PFSK-1 (cell line): ENCODE measurements at regions not wholly inside any gene's neighbourhood (a gene's known extent, or its start where the extent isn't known, plus 50 kb on each side); places are given as distances from the start of the nearest gene placed in this dataset.

Experiments
- FOXP2 ChIP-seq: optimal IDR thresholded peaks from 2 replicates; pipeline ENCODE3; 2011; ENCODE audit warnings: borderline replicate concordance, control low read depth, inconsistent platforms; ENCODE audit not compliant: insufficient read depth; ENCODE audit errors: extremely low read length, extremely low read depth
- POLR2AphosphoS5 ChIP-seq: IDR thresholded peaks from 2 replicates; pipeline ENCODE4 v1.6.1; 2012; ENCODE audit warnings: low read depth, mild to moderate bottlenecking, control low read depth, low read length, moderate library complexity
- REST ChIP-seq, 2 experiments: IDR thresholded peaks; 2 replicates each; pipeline versions ENCODE4 v1.6.1 to v1.8.0; 2011 to 2012; ENCODE audit warnings: low read depth in 2 of 2, low read length in 2 of 2, control low read depth in 1 of 2, inconsistent platforms in 1 of 2, mild to moderate bottlenecking in 1 of 2, moderate library complexity in 1 of 2; ENCODE audit not compliant: insufficient read depth in 1 of 2
- SIN3A ChIP-seq: IDR thresholded peaks from 2 replicates; pipeline ENCODE4 v1.6.1; 2012; ENCODE audit warnings: mild to moderate bottlenecking, low read length, moderate library complexity, borderline replicate concordance; ENCODE audit not compliant: insufficient read depth
- TAF1 ChIP-seq: IDR thresholded peaks from 2 replicates; pipeline ENCODE4 v1.6.1; 2012; ENCODE audit warnings: low read length, control low read depth, borderline replicate concordance; ENCODE audit not compliant: insufficient read depth

- TF ChIP-seq SIN3A (no peak), TAF1 (no peak), REST (IDR thresholded peaks at IDR 0.05; ENCODE audit: insufficient read depth in 1 of 2, low read depth in 2 of 2, low read length in 2 of 2) (no peak), FOXP2 (no peak), POLR2AphosphoS5 (no peak)
Measured at GRCh38 chr11:115920841-115921480, 416.7 kb upstream of the CADM1 start.

GRCh38 chr11:115920092-115920461 lies 415.9 kb upstream of the CADM1 start:
- TF ChIP-seq TAF1 (no peak), POLR2AphosphoS5 (no peak), FOXP2 (no peak), REST (IDR thresholded peaks at IDR 0.05; ENCODE audit: insufficient read depth in 1 of 2, low read depth in 2 of 2, low read length in 2 of 2) (no peak), SIN3A (no peak)

GRCh38 chr11:115919341-115920091 lies 415.3 kb upstream of the CADM1 start:
- TF ChIP-seq TAF1, result no peak
- TF ChIP-seq REST (IDR thresholded peaks at IDR 0.05; ENCODE audit: insufficient read depth in 1 of 2, low read depth in 2 of 2, low read length in 2 of 2), result no peak
- no peak for TF ChIP-seq SIN3A
- TF ChIP-seq FOXP2, result no peak
- no peak for TF ChIP-seq POLR2AphosphoS5

- TF ChIP-seq FOXP2 (no peak), TAF1 (no peak), POLR2AphosphoS5 (no peak), REST (IDR thresholded peaks at IDR 0.05; ENCODE audit: insufficient read depth in 1 of 2, low read depth in 2 of 2, low read length in 2 of 2) (no peak), SIN3A (no peak)
Measured at GRCh38 chr11:115918576-115918975, 414.4 kb upstream of the CADM1 start.
